Endothelial cell of umbilical vein (primary cell): ENCODE measurements at regions not wholly inside any gene's neighbourhood (a gene's known extent, or its start where the extent isn't known, plus 50 kb on each side); places are given as distances from the start of the nearest gene placed in this dataset.

Experiments
- BruUV-seq: library from RNA; stranded (reverse); fragments of 400-500 nt; replicated peaks from 2 replicates; lab custom pipeline; 2021; lab: Mats Ljungman, UMichigan
- CTCF ChIA-PET: fragments of 300-600, 350-600 bp; sonication (Branson Sonifier 250); formaldehyde crosslinking; loops from one replicate; lab custom pipeline; 2021; ENCODE audit warnings: antibody characterized with exemption, inconsistent platforms; lab: Charles Lee
- POLR2A ChIA-PET: fragments of 300-600, 350-600 bp; sonication (Branson Sonifier 250); formaldehyde crosslinking; loops from one replicate; lab custom pipeline; 2021; ENCODE audit warnings: antibody characterized with exemption, inconsistent platforms; lab: Charles Lee
- DNase-seq: peaks from one replicate; pipeline ENCODE4 v3.0.0-alpha.2; 2011; ENCODE audit warnings: low read depth, low spot score
- FAIRE-seq: peaks from 2 replicates; lab custom pipeline; 2011; peaks lifted over from hg19 to GRCh38; lab: Jason Lieb, UNC
- H2AFZ ChIP-seq: 2 replicates; pipeline ENCODE4 v1.6.0; 2012; ENCODE audit warnings: low read depth, low read length, control low read depth, inconsistent platforms
- H3K27ac ChIP-seq: 2 replicates; pipeline ENCODE4 v1.5.1; 2011; ENCODE audit warnings: low read depth, mild to moderate bottlenecking, control low read depth, low read length, moderate library complexity; ENCODE audit not compliant: insufficient read depth
- H3K27me3 ChIP-seq, 2 experiments: 2 replicates each; pipeline versions ENCODE4 v1.6.0 to v1.6.1; 2011; ENCODE audit warnings: low read length in 2 of 2, mixed read lengths in 1 of 2; ENCODE audit not compliant: control insufficient read depth in 2 of 2, insufficient read depth in 2 of 2
- H3K36me3 ChIP-seq, 2 experiments: 2 replicates in 1 of 2; 3 replicates in 1 of 2; pipeline ENCODE4 v1.5.1; 2011; ENCODE audit warnings: low read length in 2 of 2, mild to moderate bottlenecking in 1 of 2, moderate library complexity in 1 of 2; ENCODE audit not compliant: control insufficient read depth in 2 of 2, insufficient read depth in 2 of 2; ENCODE audit errors: extremely low read depth in 1 of 2
- H3K4me1 ChIP-seq: 3 replicates; pipeline ENCODE4 v1.5.1; 2011; ENCODE audit warnings: mild to moderate bottlenecking, low read length; ENCODE audit not compliant: control insufficient read depth, insufficient read depth; ENCODE audit errors: extremely low read depth
- H3K4me2 ChIP-seq: 2 replicates; pipeline ENCODE4 v1.6.1; 2011; ENCODE audit warnings: low read length, control low read depth, mixed read lengths; ENCODE audit not compliant: insufficient read depth
- H3K4me3 ChIP-seq, 3 experiments: fragments of 200-600 bp in 1 of 3; sonication (generic), shearing (Covaris generic) in 1 of 3; replicated peaks in 1 of 3; 2 replicates each; pipeline ENCODE4 v1.5.1; 2011 to 2016; ENCODE audit warnings: control low read depth in 3 of 3, low read length in 3 of 3, mild to moderate bottlenecking in 2 of 3, inconsistent platforms in 1 of 3, low read depth in 1 of 3, moderate library complexity in 1 of 3; ENCODE audit not compliant: insufficient read depth in 1 of 3
- H3K79me2 ChIP-seq: 2 replicates; pipeline ENCODE4 v1.6.0; 2012; ENCODE audit warnings: low read length, inconsistent platforms; ENCODE audit not compliant: control insufficient read depth, insufficient read depth
- H3K9ac ChIP-seq: replicated peaks from 2 replicates; pipeline ENCODE3; 2011; ENCODE audit warnings: low read length, control low read depth; ENCODE audit not compliant: insufficient read depth; ENCODE audit errors: extremely low read depth
- H3K9me1 ChIP-seq: replicated peaks from 3 replicates; pipeline ENCODE4 v1.6.0; 2011; ENCODE audit warnings: mild to moderate bottlenecking, low read length; ENCODE audit not compliant: control insufficient read depth, insufficient read depth; ENCODE audit errors: extremely low read depth
- H3K9me3 ChIP-seq: replicated peaks from 2 replicates; pipeline ENCODE4 v1.5.1; 2012; ENCODE audit warnings: low read length, inconsistent platforms; ENCODE audit not compliant: control insufficient read depth, insufficient read depth
- H4K20me1 ChIP-seq: replicated peaks from 2 replicates; pipeline ENCODE3; 2011; ENCODE audit warnings: mild to moderate bottlenecking, low read length; ENCODE audit not compliant: control insufficient read depth, insufficient read depth; ENCODE audit errors: extremely low read depth
- EZH2 ChIP-seq: IDR thresholded peaks from 2 replicates; pipeline ENCODE4 v1.6.1; 2012; ENCODE audit warnings: borderline replicate concordance, low read depth, mild to moderate bottlenecking, moderate library complexity, low read length, inconsistent platforms; ENCODE audit not compliant: severe bottlenecking
- FOS ChIP-seq: IDR thresholded peaks from 2 replicates; pipeline ENCODE4 v1.6.1; 2011; ENCODE audit warnings: mild to moderate bottlenecking, low read length, moderate library complexity, borderline replicate concordance; ENCODE audit not compliant: insufficient read depth
- GATA2 ChIP-seq: IDR thresholded peaks from 2 replicates; pipeline ENCODE4 v1.7.0; 2011; ENCODE audit warnings: low read depth, mild to moderate bottlenecking, moderate library complexity, mixed read lengths, low read length; ENCODE audit not compliant: insufficient read length, insufficient read depth
- JUN ChIP-seq: IDR thresholded peaks from 2 replicates; pipeline ENCODE4 v1.6.1; 2011; ENCODE audit warnings: borderline replicate concordance, low read depth; ENCODE audit not compliant: insufficient read length, insufficient read depth
- MYC ChIP-seq: IDR thresholded peaks from one replicate; pipeline ENCODE4 v1.6.1; 2011; ENCODE audit warnings: mild to moderate bottlenecking, low read depth, low read length
- POLR2A ChIP-seq: IDR thresholded peaks from 2 replicates; pipeline ENCODE4 v1.6.1; 2012; ENCODE audit warnings: low read depth, mild to moderate bottlenecking, control low read depth, low read length
- POLR2AphosphoS5 ChIP-seq: IDR thresholded peaks from 2 replicates; pipeline ENCODE4 v1.6.1; 2012; ENCODE audit warnings: low read depth, mild to moderate bottlenecking, control low read depth, low read length, moderate library complexity; ENCODE audit not compliant: insufficient read depth
- dilution Hi-C: fragments of 300-500 bp; cut with MboI; formaldehyde crosslinking; loops from one replicate; pipeline ENCODE4 v1.15.0; 2019; ENCODE audit warnings: low sequenced_read_pairs; ENCODE audit not compliant: extremely low pct_ligation_motif_present
- intact Hi-C: fragments of 100-400 bp; cut with micrococcal nuclease; formaldehyde crosslinking; loops from one replicate; pipeline ENCODE4 v1.10.0; 2022
- TF ChIP-seq, protein P1 (sequence below): IDR thresholded peaks from 2 replicates; pipeline ENCODE4 v1.6.1; 2011; ENCODE audit not compliant: insufficient read depth, insufficient read length
- TF ChIP-seq, protein P2 (sequence below), 2 donors: IDR thresholded peaks; 1 replicate in 1 of 2; 2 replicates in 1 of 2; pipeline ENCODE4 v1.5.1; 2011; ENCODE audit warnings: low read length in 2 of 2, mild to moderate bottlenecking in 2 of 2, moderate library complexity in 2 of 2, control low read depth in 1 of 2, inconsistent platforms in 1 of 2, low read depth in 1 of 2; ENCODE audit not compliant: insufficient read depth in 1 of 2; ENCODE audit errors: extremely low read depth in 1 of 2

DNA sequence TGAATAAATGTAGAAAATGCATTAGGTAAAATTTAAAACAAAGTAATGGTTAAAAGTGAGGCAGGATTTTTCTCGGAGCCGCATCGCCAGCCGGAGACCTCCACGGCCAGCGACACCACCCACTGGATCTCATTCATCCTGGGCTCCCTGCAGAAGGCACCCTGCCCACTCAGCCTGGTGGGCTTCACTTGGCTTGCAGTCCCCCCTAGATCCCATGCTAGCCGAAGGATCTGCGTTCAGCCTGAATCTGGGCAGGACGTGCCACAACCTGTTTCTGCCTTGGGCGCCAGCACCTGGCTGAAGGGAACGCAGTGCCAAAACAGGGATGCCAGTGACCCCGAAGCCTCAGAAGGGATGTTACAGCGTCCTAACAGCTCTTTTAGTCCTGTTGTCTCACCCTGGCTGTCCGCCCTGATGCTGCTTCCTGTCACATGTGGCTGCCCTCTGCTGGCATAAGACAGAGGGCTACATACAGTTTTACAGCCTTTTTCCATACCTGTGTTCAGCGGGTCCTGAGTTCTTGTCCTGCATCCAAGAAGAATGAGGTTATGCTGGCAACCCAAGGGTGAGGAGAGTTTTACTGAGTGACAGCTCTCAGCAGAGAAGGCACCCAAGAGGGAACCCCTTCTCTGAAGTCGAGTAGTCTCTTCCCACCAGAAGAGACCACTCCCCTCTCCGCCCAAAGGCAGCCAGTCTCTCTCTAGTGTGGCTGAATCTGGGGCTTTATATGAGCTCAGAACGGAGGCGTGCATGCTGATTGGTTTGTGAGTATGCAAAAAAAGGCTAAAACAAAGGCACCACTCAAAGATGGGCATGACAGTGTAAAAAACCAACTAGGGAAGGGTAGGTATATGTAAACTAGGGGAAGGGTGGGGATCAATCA lies 173.1 kb upstream of the GYPC start:
- FAIRE-seq, result no peak
- dilution Hi-C loops, result no loop called here
- BruUV-seq, result no TSS peak

More for the DNA sequence above, 173.1 kb upstream of the GYPC start:
- H3K4me2 ChIP-seq, result no peak overlapping the region
- no peak overlapping the region for H3K27ac ChIP-seq
- no peaks in the 10 kb centered on the region for H3K9me1 ChIP-seq
- no peaks in the 10 kb centered on the region for H3K4me1 ChIP-seq
- no peak for DNase-seq
- no peak overlapping the region for H2AFZ ChIP-seq
- no peak overlapping the region for H3K9ac ChIP-seq
- CTCF ChIA-PET, result no interaction called here
- H4K20me1 ChIP-seq, result no peaks in the 10 kb centered on the region
- H3K27me3 ChIP-seq, result no peaks in the 10 kb centered on the region
- no peak for TF ChIP-seq EZH2
- TF ChIP-seq, protein P1, sequence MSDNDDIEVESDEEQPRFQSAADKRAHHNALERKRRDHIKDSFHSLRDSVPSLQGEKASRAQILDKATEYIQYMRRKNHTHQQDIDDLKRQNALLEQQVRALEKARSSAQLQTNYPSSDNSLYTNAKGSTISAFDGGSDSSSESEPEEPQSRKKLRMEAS, result no peak
- TF ChIP-seq JUN, result no peak
- TF ChIP-seq MYC, result no peak
- TF ChIP-seq POLR2A, result no peak
- TF ChIP-seq FOS, result no peak
- TF ChIP-seq, protein P2, sequence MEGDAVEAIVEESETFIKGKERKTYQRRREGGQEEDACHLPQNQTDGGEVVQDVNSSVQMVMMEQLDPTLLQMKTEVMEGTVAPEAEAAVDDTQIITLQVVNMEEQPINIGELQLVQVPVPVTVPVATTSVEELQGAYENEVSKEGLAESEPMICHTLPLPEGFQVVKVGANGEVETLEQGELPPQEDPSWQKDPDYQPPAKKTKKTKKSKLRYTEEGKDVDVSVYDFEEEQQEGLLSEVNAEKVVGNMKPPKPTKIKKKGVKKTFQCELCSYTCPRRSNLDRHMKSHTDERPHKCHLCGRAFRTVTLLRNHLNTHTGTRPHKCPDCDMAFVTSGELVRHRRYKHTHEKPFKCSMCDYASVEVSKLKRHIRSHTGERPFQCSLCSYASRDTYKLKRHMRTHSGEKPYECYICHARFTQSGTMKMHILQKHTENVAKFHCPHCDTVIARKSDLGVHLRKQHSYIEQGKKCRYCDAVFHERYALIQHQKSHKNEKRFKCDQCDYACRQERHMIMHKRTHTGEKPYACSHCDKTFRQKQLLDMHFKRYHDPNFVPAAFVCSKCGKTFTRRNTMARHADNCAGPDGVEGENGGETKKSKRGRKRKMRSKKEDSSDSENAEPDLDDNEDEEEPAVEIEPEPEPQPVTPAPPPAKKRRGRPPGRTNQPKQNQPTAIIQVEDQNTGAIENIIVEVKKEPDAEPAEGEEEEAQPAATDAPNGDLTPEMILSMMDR (IDR thresholded peaks at IDR 0.05; ENCODE audit: extremely low read depth in 1 of 2, insufficient read depth in 1 of 2, low read depth in 1 of 2, low read length in 2 of 2), result no peak
- TF ChIP-seq POLR2AphosphoS5, result no peak
- no peak for TF ChIP-seq GATA2
- no peaks in the 10 kb centered on the region for H3K36me3 ChIP-seq
- H3K4me3 ChIP-seq, result no peak overlapping the region
- POLR2A ChIA-PET, result no interaction called here
- H3K9me3 ChIP-seq, result peaks cover 3% of the 10 kb centered on the region
- no peaks in the 10 kb centered on the region for H3K79me2 ChIP-seq
- intact Hi-C loops, result no loop called here
